NCI-H345 treated with DMSO at 0.1 percent for 48 hours (cell line): ENCODE measurements at regions not wholly inside any gene's neighbourhood (a gene's known extent, or its start where the extent isn't known, plus 50 kb on each side); places are given as distances from the start of the nearest gene placed in this dataset.
A peak's percentile ranks its signal among the peaks of the same experiment; 100 is the strongest.
"Not testable (repeated sequence)": the region's sequence is repeated elsewhere in the genome, so short reads cannot be mapped to it uniquely, and the experiment has no call there.

Experiments
- DNase-seq: peaks from one replicate; lab custom pipeline; 2025; ENCODE audit not compliant: unreplicated experiment; lab: John Stamatoyannopoulos, UW

DNA sequence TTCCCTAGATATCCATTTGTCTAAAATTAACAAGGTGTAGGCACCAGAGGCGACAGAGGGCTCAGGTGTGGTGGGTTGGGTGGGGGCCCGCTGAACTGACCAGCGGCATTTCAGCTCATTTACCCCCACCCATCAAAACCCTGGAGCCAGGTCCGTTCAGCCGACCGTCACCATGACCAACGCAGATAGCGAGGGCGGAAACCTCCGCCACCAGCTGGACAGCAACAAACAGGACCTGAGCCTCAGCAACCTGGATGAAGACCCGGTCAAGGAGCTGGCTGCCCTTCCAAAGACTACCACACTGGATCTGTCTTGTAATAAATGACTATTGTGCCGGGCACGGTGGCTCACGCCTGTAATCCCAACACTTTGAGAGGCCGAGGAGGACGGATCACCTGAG, 120.8 kb upstream of the LGSN start:
- DNase-seq, result no peak

DNA sequence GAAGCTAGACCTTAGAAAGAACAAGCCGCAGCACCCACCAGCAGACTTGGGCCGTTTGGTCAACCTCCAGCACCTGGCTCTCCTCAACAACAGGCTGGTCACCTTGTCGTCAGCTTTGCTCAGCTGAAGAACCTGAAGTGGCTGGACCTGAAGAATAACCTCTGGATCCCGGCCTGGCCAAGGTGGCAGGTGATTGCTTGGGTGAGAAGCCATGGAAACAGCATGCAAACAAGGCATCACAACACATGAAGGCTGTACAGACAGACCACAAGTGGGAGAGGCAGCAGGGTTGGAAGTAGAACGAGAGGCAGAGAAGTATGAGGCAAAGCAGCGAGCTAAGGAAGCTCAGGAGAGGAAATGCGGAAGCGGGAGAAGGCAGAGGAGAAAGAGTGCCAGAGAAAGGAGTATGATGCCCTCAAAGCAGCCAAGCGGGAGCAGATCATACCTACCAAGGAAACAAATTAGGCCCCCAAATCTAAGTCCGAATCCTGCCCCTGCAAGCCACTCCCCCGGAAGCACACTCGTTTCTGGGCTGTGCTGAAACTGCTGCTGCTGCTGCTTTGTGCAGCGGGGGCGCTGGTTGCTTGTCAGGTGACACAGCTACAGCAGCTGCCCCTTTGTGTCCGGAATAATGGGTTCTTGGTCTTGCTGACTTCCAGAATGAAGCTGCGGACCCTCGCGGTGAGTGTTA, 121.6 kb upstream of the LGSN start:
- DNase-seq, result peak; percentile 72

DNA sequence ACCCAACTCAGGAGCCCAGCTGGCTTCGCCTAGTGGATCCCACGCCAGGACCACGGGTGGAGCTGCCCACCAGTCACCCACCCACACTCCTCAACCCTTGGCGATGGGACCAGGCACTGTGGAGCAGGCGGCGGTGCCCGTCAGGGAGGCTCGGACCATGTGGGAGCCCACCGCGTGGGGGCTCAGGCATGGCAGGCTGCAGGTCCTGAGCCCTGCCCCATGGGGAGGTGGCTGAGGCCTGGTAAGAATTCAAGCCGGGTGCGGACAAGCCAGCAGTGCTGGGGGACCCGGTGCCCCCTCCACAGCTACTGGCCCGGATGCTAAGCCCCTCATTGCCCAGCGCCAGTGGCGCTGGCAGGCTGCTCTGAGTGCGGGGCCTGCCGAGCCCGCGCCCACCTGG, 123.1 kb upstream of the LGSN start:
- DNase-seq, result no peak

DNA sequence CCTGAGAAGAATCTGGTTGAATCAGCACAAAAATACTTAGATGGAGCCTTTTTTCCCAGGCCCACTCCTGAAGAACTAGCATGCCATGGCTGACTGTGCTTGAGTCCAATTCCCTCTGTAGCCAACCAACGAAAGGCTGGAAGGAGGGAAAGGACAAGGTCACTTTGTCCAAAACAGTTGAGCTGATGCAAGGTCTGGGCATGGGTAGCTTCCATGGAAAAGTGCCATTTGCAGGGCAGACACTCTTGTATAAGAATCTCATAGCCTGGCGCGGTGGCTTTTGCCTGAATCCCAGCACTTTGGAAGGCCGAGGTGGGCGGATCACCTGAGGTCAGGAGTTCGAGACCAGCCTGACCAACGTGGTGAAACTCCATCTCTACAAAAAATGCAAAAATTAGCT, 125.0 kb upstream of the LGSN start:
- no peak for DNase-seq

DNA sequence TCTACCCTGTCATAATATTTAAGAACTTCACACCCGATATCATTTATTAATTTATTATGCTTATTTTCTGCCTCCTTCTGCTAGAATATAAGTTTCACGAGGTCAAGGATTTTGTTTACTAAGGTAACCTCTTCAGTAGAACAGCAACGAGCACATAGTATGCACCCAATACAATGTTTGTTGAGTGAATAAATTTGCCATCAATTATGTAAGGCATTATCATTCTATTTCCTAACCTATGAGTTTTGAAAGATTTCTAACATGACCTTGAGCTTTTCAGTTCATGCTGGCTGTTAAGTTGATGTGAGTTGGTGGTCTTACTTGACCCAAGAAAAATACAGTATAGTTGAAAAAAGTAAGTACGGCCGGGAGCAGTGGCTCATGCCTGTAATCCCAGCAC, 125.9 kb upstream of the LOC128125822 start:
- DNase-seq, result no peak

- DNase-seq, result no peak
Observed at GRCh38 chr6:63447134-63447533, 125.1 kb upstream of the LOC128125822 start.

DNA sequence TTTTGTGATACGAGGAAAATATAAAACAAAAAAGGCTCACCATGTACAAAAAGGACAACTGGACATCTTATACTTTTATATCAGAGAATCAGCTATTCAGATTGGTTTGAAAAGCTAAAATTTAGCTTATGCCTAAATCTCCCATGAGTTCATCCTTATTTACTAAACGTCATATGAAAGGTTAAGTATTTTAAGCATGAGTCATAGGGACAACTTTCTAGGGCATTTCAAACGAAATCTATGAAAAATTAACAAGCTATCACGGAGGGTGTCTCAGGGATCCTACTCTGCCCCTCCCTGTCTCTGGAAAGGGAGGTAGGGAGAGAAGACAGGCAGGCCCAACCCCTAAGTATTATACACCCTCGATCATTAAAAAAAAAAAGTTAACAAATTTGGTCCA, 124.1 kb upstream of the LOC128125822 start:
- DNase-seq, result no peak

- no peak for DNase-seq
Observed at GRCh38 chr6:63449714-63450113, 122.6 kb upstream of the LOC128125822 start.

GRCh38 chr6:63451238-63451637, 121.0 kb upstream of the LOC128125822 start:
- no peak for DNase-seq

DNA sequence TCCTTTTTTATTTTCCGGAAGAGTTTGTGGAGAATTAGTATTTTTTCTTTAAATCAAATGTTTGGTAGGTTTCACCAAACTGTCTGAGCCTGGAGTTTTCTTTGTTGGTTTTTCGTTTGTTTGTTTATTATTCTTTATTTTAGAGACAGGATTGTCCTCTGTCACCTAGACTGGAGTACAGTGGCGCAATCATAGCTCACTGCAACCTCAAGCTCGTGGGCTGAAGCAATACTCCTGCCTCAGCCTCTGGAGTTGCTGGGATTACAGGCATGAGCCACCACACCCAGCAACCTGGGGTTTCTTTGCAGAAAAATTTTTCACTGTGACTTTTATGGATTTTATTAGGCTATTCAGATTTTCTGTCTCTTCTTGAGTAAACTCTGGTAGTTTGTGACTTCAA, 120.2 kb upstream of the LOC128125822 start:
- DNase-seq, result no peak

- DNase-seq, result no peak
Observed at GRCh38 chr6:63456734-63457133, 115.5 kb upstream of the LOC128125822 start.

- DNase-seq, result no peak
Observed at GRCh38 chr6:63458480-63459115, 113.7 kb upstream of the LOC128125822 start.

GRCh38 chr6:63459814-63460213, 112.5 kb upstream of the LOC128125822 start:
- DNase-seq, result no peak

DNA sequence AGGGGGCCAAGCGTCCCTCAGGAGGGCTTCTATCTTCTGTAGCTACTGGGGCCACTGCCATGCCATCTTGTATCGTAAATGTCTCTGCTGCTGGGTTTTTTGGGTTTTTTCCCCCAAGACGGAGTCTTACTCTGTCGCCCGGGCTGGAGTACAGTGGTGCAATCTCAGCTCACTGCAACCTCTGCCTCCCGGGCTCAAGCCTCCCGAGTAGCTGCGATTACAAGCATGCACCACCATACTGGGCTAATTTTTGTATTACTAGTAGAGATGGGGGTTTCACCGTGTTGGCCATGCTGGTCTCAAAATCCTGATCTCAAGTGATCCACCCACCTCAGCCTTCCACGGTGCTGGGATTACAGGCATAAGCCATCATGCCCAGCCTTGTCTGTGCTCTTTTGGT, 111.3 kb upstream of the LOC128125822 start:
- no peak for DNase-seq

DNA sequence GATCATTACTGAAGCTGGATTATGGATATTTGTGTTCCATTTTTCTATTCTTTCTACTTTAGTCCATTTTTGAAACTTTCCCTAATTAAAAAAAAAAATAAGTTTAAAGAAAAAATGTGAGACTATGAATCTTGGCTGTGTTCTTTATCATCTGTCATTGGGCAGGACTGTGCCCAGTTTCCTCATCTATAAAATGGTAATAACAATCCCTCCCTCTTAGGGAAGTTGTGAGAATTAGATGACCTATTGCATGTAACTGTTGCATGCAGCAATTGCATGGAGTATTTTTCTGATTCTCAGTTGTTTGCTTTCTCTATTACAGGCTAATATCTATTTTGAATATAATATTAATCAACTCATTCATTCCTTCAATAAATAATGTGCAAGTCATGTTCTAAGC, 108.2 kb upstream of the LOC128125822 start:
- DNase-seq, result no peak

DNA sequence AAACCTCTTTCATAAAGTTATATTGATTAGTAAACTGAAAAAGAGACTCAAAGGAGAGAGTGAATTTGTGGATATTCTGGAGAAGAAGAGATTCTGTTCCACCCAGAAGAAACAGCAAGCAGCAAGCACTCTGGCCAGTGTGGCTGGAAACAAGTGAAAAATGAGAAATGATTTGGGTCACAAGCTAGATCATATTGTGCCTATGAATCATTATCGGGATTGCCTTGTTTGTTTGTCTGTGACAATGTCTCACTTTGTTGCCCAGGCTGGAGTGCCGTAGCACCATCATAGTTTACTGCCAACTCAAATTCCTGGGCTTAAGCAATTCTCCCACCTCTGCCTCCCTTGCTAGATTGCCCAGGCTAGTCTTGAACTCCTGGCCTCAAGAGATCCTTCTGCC, 106.5 kb upstream of the LOC128125822 start:
- DNase-seq, result no peak

DNA sequence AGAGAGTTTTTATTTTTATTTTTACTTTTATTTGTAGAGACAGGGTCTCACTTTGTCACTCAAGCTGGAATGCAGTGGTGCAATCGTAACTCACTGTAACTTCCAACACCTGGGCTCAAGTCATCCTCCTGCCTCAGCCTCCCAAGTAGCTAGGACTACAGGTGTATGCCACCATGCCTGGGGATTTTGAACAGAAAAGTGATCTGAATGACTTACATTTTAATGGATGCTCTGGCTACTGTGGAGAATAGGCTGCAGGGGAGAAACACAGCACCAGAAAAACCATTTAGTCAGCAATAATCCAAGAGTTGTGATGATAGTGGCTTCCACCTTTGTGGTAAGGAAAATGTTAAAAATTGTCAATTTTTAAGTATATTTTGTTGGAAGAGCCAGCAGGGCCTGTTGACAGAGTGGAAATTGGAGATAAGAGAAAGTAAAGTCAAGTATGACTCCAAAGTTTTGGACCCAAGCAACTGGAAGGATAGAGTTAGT, 106.0 kb upstream of the LOC128125822 start:
- no peak for DNase-seq

DNA sequence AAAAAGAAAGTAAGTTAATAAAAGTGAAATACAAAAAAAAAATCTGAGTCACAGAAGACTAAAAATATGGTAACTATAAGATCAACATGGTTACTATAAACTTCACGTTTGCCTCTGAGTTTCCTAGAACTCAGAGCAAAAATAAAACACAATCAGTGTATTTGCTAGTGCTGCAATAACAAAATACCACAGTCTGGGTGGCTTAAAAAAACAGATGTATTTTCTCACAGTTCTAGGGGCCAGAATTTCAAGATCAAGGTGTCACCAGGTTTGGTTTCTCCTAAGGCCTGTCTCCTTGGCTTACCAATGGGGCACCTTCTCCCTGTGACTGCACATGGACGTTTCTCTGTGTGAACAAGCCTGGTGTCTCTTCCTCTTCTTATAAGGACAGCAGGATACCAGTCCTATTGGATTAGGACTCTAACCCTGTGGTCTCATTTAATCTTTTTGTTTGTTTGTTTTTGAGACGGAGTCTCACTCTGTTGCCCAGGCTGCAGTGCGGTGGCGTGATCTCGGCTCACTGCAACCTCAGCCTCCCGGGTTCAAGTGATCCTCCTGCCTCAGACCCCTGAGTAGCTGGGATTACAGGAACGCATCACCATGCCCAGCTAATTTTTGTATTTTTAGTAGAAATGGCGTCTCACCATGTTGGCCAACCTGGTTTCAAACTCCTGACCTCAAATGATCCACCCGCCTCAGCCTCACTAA, 104.9 kb upstream of the LOC128125822 start:
- no peak for DNase-seq

DNA sequence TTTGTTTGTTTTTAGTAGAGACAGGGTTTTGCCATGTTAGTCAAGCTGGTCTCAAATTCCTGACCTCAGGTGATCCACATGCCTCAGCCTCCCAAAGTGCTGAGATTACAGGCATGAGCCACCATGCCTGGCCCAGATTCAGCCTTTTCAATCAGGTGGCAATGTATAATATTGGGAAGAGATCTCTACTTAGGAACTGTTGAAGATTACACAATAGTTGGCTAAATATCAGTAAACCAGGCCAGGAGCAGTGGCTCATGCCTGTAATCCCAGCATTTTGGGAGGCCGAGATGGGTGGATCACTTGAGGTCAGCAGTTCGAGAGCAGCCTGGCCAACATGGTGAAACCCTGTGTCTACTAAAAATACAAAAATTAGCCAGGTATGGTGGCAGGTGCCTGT, 101.1 kb upstream of the LOC128125822 start:
- not testable (repeated sequence) for DNase-seq

DNA sequence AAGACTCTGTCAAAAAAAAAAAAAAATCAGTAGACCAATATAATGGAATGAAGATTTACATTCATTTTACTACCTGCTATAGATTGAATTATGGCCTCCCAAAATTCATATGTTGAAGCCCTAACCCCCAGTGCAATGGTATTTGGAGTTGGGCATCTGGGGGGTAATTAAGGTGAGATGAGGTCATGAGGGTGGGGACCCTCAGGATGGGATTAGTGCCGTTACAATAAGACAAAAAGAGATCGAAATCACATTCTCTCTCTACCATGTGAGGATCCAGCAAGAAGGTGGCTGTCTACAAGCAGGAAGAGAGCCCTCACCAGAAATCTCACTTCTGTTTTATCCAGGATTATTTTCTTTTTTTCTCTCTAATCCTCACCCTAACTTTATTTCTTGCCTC, 100.6 kb upstream of the LOC128125822 start:
- DNase-seq, result no peak

DNA sequence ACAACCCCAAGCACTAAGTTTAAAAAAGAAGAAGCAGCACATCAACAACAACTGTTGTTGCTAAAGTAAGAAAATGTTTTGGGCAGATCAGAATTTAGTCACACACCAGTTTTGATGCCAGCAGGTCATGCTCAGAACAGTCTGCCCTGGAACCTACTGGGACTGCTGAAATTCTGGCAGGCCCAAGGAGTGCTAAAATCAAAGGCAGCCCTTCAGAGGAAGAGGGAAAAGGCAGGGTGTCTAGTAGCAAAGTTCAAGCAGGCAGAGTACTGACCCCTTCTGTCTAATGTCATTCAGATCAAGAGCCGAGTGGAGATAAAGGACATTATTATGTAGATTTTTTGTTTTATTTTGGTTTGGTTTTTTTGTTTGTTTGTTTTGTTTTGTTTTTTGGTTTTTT, 96.6 kb upstream of the LOC128125822 start:
- no peak for DNase-seq

GRCh38 chr6:63476302-63476701, 96.0 kb upstream of the LOC128125822 start:
- no peak for DNase-seq
